ENCODE measurements at regions not wholly inside any gene's neighbourhood (a gene's known extent, or its start where the extent isn't known, plus 50 kb on each side); places are given as distances from the start of the nearest gene placed in this dataset.
"Not testable (repeated sequence)": the region's sequence is repeated elsewhere in the genome, so short reads cannot be mapped to it uniquely, and the experiment has no call there.

DNA sequence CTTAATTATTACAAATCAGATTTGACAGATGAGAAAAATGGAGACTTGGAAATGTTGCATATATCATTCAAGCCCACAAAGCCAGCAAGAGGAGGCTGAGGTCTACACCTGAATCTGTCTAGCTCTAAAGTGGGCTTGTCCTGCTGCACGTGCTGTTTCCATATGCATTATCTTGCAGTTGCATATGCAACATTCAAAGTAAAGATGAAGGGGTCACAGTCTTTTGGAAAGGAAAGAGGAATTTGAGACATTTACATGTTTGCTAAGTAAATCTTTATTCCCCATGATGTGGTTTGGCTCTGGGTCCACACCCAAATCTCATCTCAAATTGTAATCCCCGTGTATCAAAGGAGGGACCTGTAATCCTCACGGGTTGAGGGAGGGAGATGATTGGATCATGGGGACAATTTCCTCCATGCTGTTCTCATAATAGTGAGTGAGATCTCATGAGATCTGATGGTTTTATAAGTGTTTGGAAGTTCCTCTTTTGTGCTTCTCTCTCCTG lies 98.3 kb downstream of the BACH1 start:
- DNase-seq: no peak

DNA sequence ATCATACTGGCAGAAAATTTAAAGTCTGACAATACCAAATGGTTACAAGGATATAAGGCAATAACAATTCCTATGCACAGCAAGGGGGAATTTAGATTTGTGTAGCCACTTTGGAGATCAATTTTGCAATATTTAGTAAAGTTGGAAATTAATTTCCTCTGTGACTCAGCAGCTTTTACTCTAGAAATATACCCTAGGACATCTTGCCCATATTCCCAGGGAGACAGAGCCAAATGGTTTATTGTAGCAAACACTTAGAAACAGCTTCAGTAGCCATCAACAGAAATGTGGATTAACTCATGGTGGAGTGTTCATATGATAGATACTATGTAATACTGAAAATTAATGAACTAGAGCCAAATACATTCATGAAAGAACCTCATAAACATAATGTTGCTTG lies 104.6 kb downstream of the BACH1 start:
- DNase-seq: no peak

DNA sequence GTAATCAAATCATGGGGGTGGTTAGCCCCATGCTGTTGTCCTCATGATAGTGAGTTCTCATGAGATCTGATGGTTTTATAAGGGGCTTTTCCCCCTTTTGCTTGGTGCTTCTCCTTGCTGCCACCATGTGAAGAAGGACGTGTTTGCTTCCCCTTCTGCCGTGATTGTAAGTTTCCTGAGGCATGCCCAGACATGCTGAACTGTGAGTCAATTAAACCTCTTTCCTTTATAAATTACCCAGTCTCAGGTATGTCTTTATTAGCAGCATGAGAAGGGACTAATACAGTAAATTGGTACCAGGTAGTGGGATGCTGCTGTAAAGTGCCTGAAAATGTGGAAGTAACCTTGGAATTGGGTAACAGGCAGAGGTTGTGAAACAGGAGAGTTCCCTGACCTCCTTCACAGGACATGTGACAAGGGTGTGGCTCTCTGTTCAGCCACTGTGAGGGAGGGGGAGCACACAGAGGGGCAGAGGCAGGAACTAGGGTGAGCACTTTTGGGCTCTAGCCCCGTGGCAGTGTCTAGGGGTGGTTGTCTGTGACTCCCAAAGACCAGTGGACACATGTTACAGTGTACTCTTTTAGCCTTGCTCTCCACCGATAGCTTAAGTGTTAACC lies 105.3 kb downstream of the BACH1 start:
- DNase-seq: no peak

DNA sequence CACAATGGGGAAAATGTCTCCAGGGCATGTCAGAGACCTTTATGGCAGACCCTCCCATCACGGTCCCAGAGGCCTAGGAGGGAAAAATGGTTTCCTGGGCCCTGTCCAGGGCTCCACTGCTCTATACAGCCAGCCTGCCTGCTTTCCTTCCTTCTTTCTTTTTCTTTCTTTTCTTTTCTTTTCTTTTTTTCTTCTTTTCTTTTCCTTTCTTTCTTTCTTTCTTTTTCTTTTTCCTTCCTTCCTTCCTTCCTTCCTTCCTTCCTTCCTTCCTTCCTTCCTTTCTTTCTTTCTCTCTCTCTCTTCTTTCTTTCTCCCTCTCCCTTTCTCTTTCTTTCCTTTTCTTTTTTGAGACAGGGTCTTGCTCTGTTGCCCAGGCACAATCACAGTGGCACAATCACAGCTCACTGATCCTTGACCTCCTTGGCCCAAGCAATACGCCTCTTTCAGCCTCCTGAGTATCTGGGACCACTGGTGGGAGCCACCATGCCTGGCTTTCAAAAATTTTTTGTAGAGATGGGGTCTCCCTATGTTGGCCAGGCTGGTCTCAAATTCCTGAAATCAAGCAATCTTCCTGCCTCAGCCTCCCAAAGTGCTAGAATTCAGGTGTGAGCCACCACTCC lies 106.9 kb downstream of the BACH1 start:
- DNase-seq: no peak

DNA sequence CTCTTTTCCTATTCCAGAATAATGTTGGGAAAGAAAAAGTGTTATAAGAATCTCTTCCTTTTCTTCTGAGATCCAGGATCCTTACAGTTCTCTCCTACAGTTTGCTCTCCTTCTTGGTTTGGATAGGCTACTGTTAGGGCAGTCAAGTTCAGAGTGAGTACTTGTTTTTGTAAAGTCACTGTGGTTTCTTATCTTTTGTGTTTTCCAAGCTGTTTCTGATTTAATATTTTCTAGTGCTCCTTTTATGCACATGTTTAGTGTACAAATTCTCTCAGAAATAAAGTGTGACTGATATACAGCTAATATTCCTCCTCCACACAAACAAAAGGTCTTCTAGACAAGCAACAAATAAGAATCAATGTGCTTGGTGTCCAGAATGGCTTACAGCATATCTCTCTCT lies 107.7 kb downstream of the BACH1 start:
- no peak for DNase-seq

DNA sequence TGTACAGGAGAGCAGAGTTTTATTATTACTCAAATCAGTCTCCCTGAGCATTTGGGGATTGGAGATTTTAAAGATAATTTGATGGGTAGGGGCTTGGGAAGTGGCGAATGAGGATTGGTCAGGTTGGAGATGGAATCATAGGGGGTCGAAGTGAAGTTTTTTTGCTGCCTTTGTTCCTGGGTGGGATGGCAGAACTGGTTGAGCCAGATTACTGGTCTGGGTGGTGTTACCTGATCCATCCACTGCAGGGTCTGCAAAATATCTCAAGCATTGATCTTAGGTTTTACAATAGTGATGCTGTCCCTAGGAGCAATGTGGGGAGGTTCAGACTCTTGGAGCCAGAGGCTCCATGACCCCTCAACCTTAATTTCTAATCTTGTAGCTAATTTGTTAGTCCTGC lies 108.8 kb downstream of the BACH1 start:
- no peak for DNase-seq

DNA sequence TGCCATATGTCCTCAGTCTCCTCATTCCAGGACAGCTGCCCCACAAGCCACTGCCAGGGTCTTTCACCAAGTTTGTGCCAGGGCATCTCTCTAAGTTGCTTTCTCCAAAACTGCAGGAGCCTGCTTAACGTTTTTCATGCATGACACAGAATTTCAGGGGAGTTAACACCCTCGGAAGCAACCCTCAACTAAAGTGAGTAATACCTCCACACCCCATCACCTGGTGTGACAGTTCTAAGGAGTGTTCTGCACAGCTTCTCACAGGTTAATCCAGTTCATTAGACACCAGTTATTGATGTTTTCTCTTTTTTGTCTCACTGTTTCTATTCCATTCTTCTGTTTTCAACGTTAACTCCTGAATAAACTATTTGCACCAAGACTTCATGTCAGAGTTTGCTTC lies 115.0 kb downstream of the BACH1 start:
- no peak for DNase-seq

DNA sequence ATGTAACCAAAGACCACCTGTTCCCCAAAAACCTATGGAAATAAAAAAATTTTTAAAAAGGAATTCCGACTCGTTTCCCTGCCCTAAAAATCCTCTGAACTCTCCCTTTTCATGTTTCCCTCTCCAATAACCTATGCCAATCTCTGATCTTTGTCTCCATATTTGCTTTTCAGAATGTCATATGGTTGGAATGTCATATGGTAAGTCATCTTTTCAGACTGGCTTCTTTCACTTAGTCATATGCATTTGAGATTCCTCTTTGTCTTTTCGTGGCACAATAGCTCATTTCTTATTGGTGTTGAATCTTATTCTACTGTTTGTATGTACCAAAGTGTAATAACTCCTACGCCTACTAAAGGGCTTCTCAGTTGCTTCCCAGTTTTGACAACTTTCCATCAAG lies 117.5 kb downstream of the BACH1 start:
- DNase-seq: no peak

DNA sequence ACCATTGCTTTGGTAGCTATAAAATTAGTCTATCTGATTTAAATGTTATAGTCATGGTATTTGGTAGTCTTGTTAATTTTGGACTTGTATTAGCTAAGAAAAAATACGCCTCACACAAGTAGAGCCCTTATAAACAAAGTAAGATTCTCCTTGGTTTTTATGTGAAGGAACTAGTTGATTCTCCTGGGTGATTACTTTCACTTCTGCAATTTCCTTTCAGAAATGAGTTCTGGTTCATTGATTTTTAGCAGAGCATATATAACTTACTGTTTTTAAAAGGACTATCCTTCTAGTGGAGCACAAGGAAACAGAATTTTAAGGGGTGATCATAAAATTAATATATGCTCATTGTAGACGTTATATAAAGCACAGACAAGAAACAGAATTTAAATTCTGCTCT lies 120.1 kb downstream of the BACH1 start:
- no peak for DNase-seq

DNA sequence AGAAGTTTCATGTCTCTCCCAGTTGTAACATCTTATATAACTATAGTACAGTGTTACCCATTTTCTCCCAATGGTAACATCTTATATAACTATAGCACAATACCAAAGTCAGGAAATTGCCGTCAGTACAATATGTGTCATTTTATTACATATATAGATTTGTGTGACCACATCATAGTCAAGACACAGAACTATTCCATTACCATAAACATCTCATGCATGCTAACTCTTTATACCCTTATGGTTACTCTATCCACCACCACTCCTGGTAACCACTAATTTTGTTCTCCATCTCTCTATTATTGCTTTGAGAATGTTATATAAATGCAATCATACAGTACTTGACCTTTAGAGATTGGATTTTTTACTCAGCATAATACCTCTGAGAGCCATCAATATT lies 120.7 kb downstream of the BACH1 start:
- DNase-seq: no peak

DNA sequence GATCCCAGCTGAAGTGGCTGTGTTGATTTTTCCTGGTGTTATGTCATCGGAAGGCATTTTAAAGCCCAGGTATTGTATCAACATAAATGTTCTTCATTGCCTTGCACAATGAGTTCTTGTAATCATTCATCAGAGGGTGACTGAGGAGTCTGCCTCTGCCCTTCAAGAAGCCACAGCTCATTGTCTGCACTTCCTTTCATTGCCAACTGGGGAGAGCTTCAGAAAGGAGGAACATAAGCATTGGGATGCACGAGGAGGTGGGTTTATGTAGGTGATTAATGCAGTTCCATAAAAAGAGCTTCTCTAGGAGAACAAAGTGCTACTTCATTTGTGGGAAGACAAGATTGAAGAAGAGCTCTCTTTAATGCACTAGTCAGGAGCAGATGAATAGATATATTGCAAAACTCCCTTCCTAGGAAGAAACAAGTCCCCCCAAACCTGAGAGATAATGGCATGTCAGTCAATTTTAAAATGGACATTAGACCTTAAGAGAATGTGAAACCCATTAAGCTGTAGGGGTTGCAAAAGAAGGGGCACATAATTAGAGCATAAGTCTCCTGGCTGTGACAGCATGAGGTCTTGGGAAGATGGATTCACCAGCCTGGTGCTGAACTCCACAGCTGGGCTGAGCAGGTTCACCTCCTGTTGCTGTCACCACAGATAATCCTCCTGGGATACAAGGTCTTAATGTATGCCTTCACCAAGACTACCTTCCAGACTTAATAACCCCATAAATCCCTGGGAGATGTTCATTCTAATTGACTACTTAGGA lies 124.6 kb downstream of the BACH1 start:
- DNase-seq: no peak

DNA sequence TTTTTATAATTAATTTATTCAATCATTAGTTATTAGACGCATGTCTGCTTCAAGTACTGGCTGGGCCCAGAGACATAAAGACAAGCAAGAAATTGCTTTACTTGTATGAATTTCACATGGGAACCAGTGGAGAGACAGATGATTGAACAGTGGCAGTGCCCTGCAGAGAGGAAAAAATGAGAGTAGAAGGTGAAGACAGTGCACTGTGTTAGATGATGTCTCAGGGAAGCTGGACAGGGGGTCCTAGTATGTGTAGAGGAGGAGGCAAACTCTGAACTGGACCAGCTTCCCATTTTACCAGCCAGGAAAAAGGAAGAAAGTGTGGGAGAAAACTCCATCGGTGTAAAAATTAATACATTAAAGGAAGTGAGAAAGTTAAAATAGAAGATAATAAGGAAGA lies 126.0 kb downstream of the BACH1 start:
- no peak for DNase-seq

DNA sequence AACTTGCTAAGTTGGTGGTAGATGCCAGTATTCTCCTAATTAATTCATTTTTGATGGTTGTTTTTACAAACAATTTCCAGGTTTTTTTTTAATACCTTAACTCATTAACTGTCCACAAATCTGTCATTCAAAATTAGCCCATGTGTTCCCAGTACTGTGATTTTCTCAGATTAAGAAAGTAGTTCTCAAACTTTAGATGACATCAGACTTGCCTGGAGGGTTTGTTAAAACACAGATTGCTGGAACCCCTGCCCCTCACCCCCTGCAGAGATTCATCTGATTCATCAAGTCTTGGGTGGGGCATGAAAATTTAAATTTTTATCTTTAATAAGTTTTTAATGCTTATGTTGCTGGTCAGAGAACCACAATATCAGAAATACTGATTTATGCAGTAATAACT lies 130.5 kb downstream of the BACH1 start:
- no peak for DNase-seq

DNA sequence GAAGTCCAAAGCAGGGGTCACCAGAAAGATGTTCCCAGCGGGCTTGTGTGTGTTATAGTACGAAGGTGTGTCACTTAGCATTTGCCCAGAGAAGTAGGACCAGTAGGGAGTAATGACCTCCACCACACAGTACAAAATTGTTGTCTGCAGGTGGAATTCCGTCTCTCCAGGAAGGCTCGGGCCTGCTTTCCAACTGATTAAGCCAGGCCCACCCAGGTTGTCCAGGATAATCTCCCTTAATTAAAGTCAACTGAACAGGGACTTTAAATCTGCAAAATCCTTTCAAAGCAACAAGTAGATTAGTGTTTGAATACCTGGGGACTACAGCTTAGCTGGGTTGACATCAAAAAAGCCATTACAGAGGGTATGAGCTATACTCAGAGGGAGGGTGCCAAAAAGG lies 131.3 kb downstream of the BACH1 start:
- no peak for DNase-seq

DNA sequence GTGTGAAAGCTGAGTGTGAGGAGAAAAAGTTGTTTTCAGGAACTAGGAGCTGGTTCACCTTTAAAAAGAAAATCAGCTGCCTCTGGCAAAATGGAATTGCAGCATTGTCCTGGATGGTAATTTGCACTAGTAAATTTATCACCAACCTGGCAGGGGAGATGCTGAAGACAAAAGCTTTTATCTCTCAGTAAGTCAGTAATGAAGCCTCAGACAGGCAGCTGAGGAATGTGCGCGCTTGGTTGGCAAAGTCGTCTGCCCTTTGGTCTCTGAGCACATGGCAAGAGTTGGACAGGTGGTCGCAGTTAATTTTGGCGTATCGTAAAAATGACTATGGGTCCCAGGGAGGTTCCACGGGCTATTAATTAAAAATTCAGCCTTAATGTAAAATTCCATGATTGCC lies 131.9 kb downstream of the BACH1 start:
- no peak for DNase-seq

DNA sequence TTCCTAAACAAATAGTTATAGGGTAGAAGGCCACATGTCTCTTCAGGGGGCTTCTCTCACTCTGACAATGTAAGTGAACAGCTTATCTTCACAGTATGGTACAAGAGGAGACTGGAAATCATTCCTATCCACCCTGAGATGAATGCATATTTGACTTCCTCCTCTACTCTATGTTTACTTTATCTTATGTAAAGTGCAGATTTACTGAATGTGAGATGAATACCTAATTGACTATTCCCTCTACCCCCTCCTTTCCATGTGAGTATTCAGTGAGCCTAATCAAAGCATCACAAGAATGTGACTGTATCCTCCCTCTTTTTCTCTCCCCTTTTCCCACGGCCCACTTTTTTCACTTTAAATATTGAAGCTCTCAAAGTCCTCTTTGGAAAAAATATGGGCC lies 132.5 kb downstream of the BACH1 start:
- no peak for DNase-seq

DNA sequence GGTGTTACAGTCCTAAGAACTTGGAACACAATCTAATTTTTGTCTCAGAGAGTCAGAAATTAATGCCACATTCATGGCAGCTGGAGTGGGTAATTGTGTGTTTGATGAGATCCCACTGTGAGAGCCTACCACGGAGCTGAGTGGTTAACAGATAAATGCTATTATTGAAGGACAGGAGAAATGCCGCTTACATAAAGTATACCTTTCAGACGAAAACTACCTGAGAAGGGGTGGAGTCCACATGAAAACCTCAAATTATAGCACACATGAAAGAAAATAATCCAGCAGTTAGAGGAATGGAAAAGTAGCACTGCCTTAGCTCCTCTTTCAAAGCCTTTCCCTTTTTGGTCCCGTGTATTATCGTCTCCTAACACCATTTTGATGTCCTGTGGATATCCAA lies 133.0 kb downstream of the BACH1 start:
- no peak for DNase-seq

DNA sequence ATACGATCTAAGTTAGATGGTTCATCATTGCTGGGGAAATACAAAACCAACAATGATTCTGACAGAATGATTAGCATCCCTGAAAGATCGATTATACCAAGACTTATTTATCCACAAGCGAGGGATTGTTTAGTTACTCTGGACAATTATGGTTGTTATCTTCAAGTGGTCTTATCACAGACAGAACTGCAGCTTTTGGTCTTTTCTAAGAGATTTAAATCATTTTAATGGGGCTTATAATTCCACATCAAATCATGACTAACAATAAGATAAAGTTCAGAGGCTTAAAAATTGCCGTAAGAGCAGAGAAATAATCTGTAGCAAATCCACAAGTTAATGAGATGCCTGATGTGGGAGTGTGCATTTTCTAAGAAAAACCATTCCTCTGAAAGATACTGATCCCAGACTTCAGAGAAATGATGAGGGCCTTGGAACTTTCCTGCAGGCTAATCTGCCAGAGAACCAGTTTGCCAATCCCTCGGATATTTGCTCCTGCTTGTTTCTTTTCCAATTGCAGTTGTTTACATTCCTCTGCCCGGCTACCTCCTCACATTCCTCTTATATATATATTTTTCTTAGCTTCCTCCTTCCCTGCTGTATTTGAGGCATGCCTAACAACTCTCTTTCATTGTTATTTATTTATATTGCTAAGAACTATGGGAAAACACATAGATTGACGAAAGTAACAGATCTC lies 134.8 kb downstream of the BACH1 start:
- DNase-seq: no peak

DNA sequence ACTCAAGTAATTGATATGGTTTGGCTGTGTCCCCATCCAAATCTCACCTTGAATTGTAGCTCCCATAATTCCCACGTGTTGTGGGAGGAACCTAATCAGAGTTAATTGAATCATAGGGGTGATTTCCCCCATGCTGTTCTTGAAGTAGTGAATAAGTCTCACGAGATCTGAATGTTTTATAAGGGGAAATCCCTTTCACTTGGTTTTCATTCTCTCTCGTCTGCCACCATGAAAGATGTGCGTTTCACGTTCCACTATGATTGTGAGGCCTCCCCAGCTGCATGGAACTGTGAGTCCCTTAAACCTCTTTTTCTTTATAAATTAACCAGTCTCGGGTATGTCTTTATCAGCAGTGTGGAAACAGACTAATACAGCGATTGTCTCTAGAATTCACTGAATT lies 135.4 kb downstream of the BACH1 start:
- no peak for DNase-seq

DNA sequence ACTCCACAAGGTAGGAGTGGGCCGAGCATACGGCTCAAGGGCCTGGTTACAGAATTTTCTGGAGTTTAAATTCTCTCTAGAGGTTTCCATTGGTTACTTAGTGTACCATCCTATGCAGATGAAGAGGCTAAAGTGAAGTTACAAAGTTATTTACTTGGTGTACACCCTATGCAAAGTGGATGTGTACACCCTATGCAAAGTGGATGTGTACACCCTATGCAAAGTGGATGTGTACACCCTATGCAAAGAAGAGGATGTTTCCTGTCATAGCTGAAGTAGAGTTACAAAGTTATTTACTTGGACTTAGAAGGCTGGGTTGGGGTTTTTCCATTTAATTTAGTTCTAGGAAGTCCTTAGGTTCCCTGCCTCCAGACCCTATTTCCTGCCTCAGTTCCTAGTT lies 136.3 kb downstream of the BACH1 start:
- DNase-seq: not testable (repeated sequence)

DNA sequence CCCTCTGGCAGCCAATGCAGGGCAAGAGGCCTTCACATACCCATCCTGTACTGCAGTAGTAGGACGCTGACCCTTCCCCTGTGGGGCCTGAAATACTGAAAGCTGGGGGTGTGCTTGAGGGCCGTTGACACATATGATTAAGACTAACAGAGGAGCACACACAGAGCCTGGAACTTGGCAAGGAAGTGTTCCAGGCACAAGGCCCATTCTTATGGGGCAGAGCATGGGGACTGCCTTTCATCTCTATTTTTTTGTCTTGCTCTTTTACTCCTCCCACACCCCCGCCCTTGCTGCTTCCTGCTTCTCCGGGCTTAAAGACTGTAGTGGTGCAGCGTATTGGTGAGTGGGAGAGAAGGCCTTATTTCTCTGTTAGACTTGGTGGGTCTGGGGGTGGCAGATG lies 137.4 kb downstream of the BACH1 start:
- peak; percentile 20 for DNase-seq

DNA sequence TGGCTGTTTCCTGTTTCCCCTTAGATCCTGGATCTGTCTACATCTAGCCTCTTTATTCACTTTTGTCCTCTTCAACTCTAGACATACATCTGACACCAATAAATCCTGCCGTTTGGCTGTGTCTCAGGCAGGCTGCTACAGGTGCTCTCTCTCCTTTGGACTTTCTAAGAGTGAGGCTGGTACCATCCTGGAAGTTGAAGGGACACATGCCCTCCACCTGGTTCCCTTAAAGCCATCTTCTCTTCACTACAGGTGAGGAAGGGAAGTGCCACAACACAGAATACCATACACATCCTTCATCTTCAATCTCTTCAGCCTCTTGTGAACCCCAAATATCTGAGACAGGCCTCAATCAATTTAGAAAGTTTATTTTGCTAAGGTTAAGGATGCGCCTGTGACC lies 137.9 kb downstream of the BACH1 start:
- DNase-seq: no peak

DNA sequence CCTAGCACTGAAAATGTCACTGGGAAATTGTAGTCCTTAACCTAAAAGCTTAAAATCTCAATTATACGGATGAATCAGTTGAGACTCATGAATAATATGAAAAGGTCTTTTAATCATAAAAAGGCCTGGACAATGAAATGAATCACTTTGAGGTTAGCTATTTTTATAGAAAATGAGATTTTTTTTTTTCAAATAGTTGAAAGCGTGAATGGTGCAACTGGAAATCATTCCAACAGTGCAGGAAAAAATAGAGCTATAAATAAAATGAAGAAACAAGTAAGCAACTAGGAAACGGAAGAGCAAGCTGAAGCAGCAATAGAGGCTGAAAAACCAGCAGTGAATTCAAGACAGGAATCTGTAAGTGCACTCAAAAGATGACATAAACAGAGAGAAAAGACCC lies 142.9 kb downstream of the BACH1 start:
- DNase-seq: no peak

Measured in femur (tissue), 1 donor.